Stimulated activated CD4-positive, alpha-beta T cell treated with anti-CD3 and anti-CD28 coated beads, Interleukin-12 subunit alpha, Interleukin-12 subunit beta, amount 100 ng/mL, for 48 hours (primary cell): ENCODE measurements at regions not wholly inside any gene's neighbourhood (a gene's known extent, or its start where the extent isn't known, plus 50 kb on each side); places are given as distances from the start of the nearest gene placed in this dataset.

ENCODE experiments used
- DNase-seq, 3 donors: peaks; one replicate each; pipeline ENCODE4 v3.0.0-alpha.2; 2020; ENCODE audit warnings: low read depth in 2 of 3, low spot score in 1 of 3

GRCh38 chr14:86652526-86652925, 1122.6 kb downstream of the FLRT2 start:
- DNase-seq, result no peak

- no peak for DNase-seq
These were observed 1117.0 kb downstream of the FLRT2 start for GRCh38 chr14:86646696-86647690.

- no peak for DNase-seq
These were observed 1116.2 kb downstream of the FLRT2 start for GRCh38 chr14:86646125-86646524.

- DNase-seq, result no peak
These were observed 1111.4 kb downstream of the FLRT2 start for GRCh38 chr14:86641310-86641709.

- DNase-seq, result no peak
These were observed 1110.3 kb downstream of the FLRT2 start for GRCh38 chr14:86640288-86640687.

GRCh38 chr14:86639666-86640065, 1109.7 kb downstream of the FLRT2 start:
- DNase-seq, result no peak

- DNase-seq, result no peak
These were observed 1109.2 kb downstream of the FLRT2 start for GRCh38 chr14:86639146-86639545.

- no peak for DNase-seq
These were observed 1097.1 kb downstream of the FLRT2 start for GRCh38 chr14:86627080-86627479.

- no peak for DNase-seq
These were observed 1096.6 kb downstream of the FLRT2 start for GRCh38 chr14:86626530-86626929.

- DNase-seq, result no peak
These were observed 1095.7 kb downstream of the FLRT2 start for GRCh38 chr14:86625637-86626036.

- DNase-seq, result no peak
These were observed 1089.8 kb downstream of the FLRT2 start for GRCh38 chr14:86619726-86620125.

GRCh38 chr14:86613786-86614185, 1083.8 kb downstream of the FLRT2 start:
- DNase-seq, result no peak

- DNase-seq, result no peak
These were observed 1083.2 kb downstream of the FLRT2 start for GRCh38 chr14:86613126-86613525.

- DNase-seq, result no peak
These were observed 1074.6 kb downstream of the FLRT2 start for GRCh38 chr14:86604561-86604960.

GRCh38 chr14:86602263-86602662, 1072.3 kb downstream of the FLRT2 start:
- no peak for DNase-seq

- DNase-seq, result no peak
These were observed 1071.9 kb downstream of the FLRT2 start for GRCh38 chr14:86601813-86602212.

GRCh38 chr14:86597279-86597678, 1067.3 kb downstream of the FLRT2 start:
- no peak for DNase-seq

GRCh38 chr14:86596024-86596423, 1066.1 kb downstream of the FLRT2 start:
- no peak for DNase-seq

GRCh38 chr14:86575141-86575540, 1045.2 kb downstream of the FLRT2 start:
- DNase-seq, result no peak

GRCh38 chr14:86574778-86575129, 1044.8 kb downstream of the FLRT2 start:
- DNase-seq, result no peak

GRCh38 chr14:86574051-86574777, 1044.3 kb downstream of the FLRT2 start:
- no peak for DNase-seq

GRCh38 chr14:86570371-86570770, 1040.4 kb downstream of the FLRT2 start:
- no peak for DNase-seq
